HG03520 (cell line): ENCODE measurements at regions not wholly inside any gene's neighbourhood (a gene's known extent, or its start where the extent isn't known, plus 50 kb on each side); places are given as distances from the start of the nearest gene placed in this dataset.

ENCODE experiments used
- ATAC-seq: cut with Tn5 transposase; IDR thresholded peaks from one replicate; pipeline ENCODE4 v1.9.1; 2021; ENCODE audit warnings: mild to moderate bottlenecking, moderate library complexity; ENCODE audit not compliant: unreplicated experiment

GRCh38 chr5:2220741-2221140, 338.0 kb upstream of the IRX4 start:
- ATAC-seq = no peak

- ATAC-seq = no peak
Measured at GRCh38 chr5:2219149-2219776, 336.5 kb upstream of the IRX4 start.

- ATAC-seq = no peak
Measured at GRCh38 chr5:2217219-2217618, 334.5 kb upstream of the IRX4 start.

GRCh38 chr5:2214910-2215590, 332.3 kb upstream of the IRX4 start:
- ATAC-seq = no peak

GRCh38 chr5:2213121-2213730, 330.5 kb upstream of the IRX4 start:
- no peak for ATAC-seq

GRCh38 chr5:2212481-2212880, 329.8 kb upstream of the IRX4 start:
- ATAC-seq = no peak

- no peak for ATAC-seq
Measured at GRCh38 chr5:2208239-2208544, 325.5 kb upstream of the IRX4 start.

GRCh38 chr5:2207416-2208238, 324.9 kb upstream of the IRX4 start:
- no peak for ATAC-seq

- no peak for ATAC-seq
Measured at GRCh38 chr5:2207109-2207399, 324.3 kb upstream of the IRX4 start.

- no peak for ATAC-seq
Measured at GRCh38 chr5:2206293-2207108, 323.8 kb upstream of the IRX4 start.

- ATAC-seq = no peak
Measured at GRCh38 chr5:2205596-2206226, 323.0 kb upstream of the IRX4 start.

GRCh38 chr5:2205185-2205585, 322.5 kb upstream of the IRX4 start:
- ATAC-seq = no peak

GRCh38 chr5:2204366-2205184, 321.9 kb upstream of the IRX4 start:
- ATAC-seq = no peak

- ATAC-seq = no peak
Measured at GRCh38 chr5:2203774-2204173, 321.0 kb upstream of the IRX4 start.

- no peak for ATAC-seq
Measured at GRCh38 chr5:2201832-2202231, 319.1 kb upstream of the IRX4 start.

- no peak for ATAC-seq
Measured at GRCh38 chr5:2201421-2201820, 318.7 kb upstream of the IRX4 start.

GRCh38 chr5:2201011-2201410, 318.3 kb upstream of the IRX4 start:
- ATAC-seq = no peak

- ATAC-seq = no peak
Measured at GRCh38 chr5:2200261-2200950, 317.7 kb upstream of the IRX4 start.

- no peak for ATAC-seq
Measured at GRCh38 chr5:2199697-2200096, 317.0 kb upstream of the IRX4 start.
